ENCODE measurements at regions not wholly inside any gene's neighbourhood (a gene's known extent, or its start where the extent isn't known, plus 50 kb on each side); places are given as distances from the start of the nearest gene placed in this dataset.
A peak's percentile ranks its signal among the peaks of the same experiment; 100 is the strongest.

GRCh38 chr12:11973396-11973795 lies 97.3 kb upstream of the BCL2L14 start:
- no peak overlapping the region for H3K4me3 ChIP-seq (replicated peaks; ENCODE audit: low read depth, low read length)
- TF ChIP-seq CTCF (IDR thresholded peaks at IDR 0.05; ENCODE audit: low read length, missing control alignments): no peak
- no peak for DNase-seq (ENCODE audit: low read depth)

- H3K4me3 ChIP-seq (replicated peaks; ENCODE audit: low read depth, low read length): no peak overlapping the region
- DNase-seq (ENCODE audit: low read depth): no peak
- no peak for TF ChIP-seq CTCF (IDR thresholded peaks at IDR 0.05; ENCODE audit: low read length, missing control alignments)
These were observed 94.7 kb upstream of the BCL2L14 start for GRCh38 chr12:11976005-11976404.

- no peak for TF ChIP-seq CTCF (IDR thresholded peaks at IDR 0.05; ENCODE audit: low read length, missing control alignments)
- DNase-seq (ENCODE audit: low read depth): peak; percentile 32
- no peak overlapping the region for H3K4me3 ChIP-seq (replicated peaks; ENCODE audit: low read depth, low read length)
These were observed 91.9 kb upstream of the BCL2L14 start for GRCh38 chr12:11978726-11979384.

GRCh38 chr12:11980115-11980514 lies 90.6 kb upstream of the BCL2L14 start:
- no peak overlapping the region for H3K4me3 ChIP-seq (replicated peaks; ENCODE audit: low read depth, low read length)
- TF ChIP-seq CTCF (IDR thresholded peaks at IDR 0.05; ENCODE audit: low read length, missing control alignments): no peak
- no peak for DNase-seq (ENCODE audit: low read depth)

- peak; percentile 15 for DNase-seq (ENCODE audit: low read depth)
- no peak overlapping the region for H3K4me3 ChIP-seq (replicated peaks; ENCODE audit: low read depth, low read length)
- no peak for TF ChIP-seq CTCF (IDR thresholded peaks at IDR 0.05; ENCODE audit: low read length, missing control alignments)
These were observed 89.5 kb upstream of the BCL2L14 start for GRCh38 chr12:11981121-11981733.

GRCh38 chr12:11984417-11984816 lies 86.3 kb upstream of the BCL2L14 start:
- TF ChIP-seq CTCF (IDR thresholded peaks at IDR 0.05; ENCODE audit: low read length, missing control alignments): no peak
- no peak for DNase-seq (ENCODE audit: low read depth)
- H3K4me3 ChIP-seq (replicated peaks; ENCODE audit: low read depth, low read length): no peak overlapping the region

- H3K4me3 ChIP-seq (replicated peaks; ENCODE audit: low read depth, low read length): no peak overlapping the region
- no peak for DNase-seq (ENCODE audit: low read depth)
- no peak for TF ChIP-seq CTCF (IDR thresholded peaks at IDR 0.05; ENCODE audit: low read length, missing control alignments)
These were observed 84.6 kb upstream of the BCL2L14 start for GRCh38 chr12:11986165-11986564.
